ELR (cell line): ENCODE measurements at regions not wholly inside any gene's neighbourhood (a gene's known extent, or its start where the extent isn't known, plus 50 kb on each side); places are given as distances from the start of the nearest gene placed in this dataset.

ENCODE experiments used
- DNase-seq: peaks from one replicate; pipeline ENCODE4 v3.0.0-alpha.2; 2015; ENCODE audit warnings: low read depth

DNA sequence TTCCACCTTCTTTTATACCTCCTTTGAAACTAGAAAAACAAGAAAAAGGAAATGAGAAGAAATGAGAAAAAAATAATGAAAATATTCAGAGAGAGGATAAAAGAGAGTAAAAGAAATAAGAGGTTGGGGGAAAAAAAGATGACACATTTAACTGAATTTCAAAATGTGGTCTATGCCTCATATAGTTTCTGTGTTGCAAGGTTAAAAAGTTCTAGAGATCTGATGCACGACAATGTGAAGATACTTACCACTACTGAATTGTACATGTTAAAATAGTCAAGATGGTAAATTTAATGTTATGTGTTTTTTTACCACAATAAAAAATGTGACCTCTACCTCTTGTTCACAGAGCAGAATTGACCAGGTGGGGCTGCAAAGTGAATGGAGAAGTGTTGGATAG is 314.8 kb upstream of the OR4E1 start:
- no peak for DNase-seq

DNA sequence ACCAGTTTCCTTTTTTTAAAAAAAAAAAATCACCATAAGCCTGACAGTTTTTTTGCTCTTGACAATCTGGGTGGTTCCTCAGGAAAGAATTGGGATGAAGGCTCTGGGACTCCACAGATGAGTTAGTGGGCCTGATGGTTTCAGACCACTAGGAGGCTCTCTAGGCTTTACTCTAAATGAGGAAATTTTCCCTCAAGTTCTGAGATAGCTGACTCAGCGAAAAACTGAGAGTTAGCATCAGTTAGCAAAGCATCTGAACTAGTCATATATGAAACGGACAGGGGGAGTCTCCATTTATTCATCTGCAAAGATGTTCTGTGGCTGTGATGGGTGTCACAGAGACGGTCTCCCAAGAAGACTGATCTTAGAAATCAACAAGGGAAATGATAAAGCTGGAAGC is 314.3 kb upstream of the OR4E1 start:
- DNase-seq, result peak; percentile 53

DNA sequence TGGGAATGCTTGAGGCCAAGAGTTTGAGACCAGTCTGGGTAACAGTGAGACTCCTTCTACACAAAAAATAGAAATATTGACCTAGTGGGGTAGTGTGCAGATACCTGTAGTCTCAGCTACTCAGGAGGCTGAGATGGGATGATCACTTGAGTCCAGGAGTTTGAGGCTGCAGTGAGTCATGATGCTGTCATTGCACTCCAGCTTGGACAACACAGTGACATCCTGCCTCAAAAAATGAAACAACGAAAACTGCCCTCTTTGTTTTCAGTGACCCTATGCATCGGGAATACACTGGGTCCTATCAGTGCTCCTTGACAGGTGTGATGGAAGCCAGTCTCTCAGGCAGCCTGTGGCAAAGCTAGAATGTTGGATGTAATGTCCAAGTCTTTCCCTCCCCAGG is 311.5 kb upstream of the OR4E1 start:
- peak; percentile 6 for DNase-seq

DNA sequence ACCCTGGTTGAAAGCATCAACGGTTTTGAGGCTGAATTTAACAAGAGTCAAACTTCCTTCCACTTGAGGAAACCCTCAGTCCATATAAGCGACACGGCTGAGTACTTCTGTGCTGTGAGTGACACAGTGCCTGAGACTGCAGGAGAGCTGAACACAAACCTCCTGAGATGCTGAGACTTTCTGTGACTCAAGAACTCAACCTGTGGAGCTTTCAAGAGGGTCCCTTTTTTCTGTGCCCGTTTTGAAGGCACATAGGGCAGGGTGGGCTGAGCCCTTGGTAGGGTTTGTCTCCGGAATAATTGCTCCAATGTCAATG is 305.3 kb upstream of the OR4E1 start:
- no peak for DNase-seq

DNA sequence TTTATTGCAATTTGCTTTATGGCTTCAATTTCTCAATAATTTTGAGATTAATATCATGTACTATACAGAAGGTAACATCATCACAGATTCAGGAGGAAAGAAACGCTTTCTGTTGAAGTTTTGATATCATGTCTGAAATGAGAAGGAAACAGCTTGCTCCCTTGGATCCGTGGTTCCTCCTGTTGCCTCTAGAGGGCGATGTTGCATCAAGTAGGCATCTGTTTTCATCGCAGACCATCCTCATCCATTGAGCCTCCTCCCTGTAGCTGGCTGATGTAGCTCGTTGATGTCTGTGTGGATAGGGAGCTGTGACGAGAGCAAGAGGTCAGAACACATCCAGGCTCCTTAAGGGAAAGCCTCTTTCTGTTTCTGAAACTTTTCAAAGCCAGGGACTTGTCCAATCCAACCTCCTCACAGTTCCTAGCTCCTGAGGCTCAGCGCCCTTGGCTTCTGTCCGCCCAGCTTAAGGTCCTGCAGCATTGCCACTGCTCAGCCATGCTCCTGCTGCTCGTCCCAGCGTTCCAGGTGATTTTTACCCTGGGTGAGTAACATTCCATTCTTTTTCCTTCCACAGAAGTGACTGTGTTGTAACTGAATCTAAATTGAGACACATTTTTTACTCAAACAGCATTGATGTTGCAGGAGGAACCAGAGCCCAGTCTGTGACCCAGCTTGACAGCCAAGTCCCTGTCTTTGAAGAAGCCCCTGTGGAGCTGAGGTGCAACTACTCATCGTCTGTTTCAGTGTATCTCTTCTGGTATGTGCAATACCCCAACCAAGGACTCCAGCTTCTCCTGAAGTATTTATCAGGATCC is 304.8 kb upstream of the OR4E1 start:
- DNase-seq, result peak; percentile 38

DNA sequence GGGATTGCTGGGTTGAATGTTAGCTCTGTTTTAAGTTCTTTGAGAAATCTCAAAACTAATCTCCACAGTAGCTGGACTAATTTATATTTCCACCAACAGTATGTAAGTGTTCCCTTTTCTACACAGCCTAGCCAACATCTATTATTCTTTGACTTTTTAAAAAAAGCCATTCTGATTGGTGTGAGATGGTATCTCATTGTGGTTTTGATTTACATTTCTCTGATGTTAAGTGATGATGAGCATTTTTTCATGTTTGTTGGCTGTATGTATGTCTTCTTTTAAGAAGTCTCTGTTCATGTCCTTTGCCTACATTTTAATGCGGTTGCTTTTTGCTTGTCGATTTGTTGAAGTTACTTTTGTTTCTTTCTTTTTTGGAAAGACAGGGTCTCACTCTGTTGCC is 301.1 kb upstream of the OR4E1 start:
- no peak for DNase-seq

DNA sequence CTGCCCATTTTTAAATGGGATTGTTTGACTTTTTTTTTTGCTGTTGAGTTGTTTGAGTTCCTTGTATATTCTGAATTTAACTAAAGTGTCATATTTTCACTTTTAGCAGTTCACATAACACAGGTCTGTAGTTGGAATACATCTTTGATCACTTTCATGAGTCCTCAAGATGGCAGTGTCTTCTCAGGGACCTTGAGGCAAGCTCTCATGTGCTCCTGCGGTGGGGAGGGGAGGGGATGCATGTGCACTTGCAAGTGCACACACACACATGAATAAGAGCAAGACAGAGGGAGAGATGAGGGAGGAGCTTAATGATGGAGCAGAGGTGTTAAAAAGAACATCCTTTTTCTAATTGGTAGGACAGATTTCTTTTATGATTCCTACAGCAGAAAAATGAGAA is 291.4 kb upstream of the OR4E1 start:
- no peak for DNase-seq

DNA sequence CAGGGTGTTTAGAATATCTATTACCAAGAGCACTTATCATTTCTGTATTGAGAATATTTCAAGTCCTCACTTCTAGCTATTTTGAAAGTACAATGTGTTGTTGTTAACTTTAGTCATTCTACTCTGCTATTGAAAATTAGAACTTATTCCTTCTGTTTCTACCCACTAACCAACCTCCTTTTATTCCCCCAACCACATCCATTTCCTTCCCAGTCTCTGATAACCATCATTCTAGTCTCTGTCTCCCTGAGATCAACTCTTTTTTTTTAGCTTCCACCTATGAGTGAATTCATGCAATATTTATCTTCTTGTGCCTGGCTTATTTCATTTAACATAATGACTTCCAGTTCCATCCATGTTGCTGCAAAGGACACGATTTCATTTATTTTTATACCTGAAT is 290.6 kb upstream of the OR4E1 start:
- no peak for DNase-seq

DNA sequence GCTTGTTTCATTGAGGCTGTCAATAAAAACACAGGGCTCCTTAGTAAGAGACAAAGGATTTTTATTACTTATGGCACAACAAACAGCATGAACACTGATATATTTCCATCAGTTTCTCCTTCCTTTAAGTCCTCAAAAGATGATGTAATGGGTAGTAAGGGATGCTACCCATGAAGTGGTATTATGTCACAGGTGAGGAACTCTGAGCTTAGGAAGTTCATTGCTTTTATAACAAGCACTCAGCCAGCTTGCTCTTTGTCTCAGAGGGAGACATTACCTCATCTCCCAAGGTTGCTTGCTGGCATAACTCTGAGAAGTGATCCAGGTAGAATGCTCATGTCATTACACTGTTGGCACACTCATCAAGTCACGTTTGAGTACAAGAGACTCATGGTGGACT is 287.0 kb upstream of the OR4E1 start:
- DNase-seq, result no peak

DNA sequence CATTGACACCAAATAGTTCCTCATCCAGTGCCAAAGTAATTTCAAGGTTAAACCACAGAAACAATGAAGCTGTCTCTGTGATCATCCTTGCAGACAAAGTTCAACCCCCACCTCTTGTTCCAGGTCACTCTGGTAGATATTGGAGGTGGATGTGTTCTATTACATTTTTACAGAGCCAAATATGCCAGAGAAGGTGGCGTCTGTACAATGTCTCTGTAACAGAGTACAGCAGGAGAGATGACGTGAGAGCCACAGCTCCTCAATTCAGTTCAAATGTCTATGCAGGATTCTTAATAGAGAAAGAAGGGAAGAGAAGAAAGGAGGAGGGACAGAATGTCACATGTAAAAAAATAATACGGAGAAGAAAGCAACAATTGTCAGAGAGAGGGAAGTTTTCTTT is 268.3 kb upstream of the OR4E1 start:
- DNase-seq, result no peak

DNA sequence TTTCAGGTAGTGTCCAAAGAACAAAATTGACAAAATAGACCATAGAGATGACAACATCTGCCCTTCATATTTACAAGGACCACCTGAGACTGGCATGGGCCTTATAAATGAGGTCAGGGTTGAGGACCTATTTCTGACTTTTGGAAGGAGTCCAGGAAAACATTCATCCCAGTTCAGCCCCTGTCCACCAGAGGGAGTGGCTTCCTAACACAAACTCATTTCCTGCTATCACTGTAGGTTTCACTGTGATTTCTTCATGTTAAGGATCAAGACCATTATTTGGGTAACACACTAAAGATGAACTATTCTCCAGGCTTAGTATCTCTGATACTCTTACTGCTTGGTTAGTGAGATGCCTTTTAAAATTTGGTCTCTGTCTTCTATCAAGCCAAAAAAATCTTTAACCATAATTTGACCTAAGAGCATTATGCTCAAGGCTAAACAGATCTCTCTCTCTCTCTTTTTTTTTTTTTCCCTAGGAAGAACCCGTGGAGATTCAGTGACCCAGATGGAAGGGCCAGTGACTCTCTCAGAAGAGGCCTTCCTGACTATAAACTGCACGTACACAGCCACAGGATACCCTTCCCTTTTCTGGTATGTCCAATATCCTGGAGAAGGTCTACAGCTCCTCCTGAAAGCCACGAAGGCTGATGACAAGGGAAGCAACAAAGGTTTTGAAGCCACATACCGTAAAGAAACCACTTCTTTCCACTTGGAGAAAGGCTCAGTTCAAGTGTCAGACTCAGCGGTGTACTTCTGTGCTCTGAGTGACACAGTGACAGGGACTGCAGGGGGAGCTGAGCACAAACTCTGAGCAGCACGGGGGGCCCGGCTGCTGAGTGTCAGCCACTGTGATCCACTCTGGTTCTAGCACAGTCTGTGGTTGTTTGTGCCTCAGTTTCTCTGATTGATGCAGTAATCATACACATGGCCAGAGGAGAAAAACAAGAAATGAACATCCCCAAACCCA is 267.6 kb upstream of the OR4E1 start:
- DNase-seq, result peak; percentile 32

DNA sequence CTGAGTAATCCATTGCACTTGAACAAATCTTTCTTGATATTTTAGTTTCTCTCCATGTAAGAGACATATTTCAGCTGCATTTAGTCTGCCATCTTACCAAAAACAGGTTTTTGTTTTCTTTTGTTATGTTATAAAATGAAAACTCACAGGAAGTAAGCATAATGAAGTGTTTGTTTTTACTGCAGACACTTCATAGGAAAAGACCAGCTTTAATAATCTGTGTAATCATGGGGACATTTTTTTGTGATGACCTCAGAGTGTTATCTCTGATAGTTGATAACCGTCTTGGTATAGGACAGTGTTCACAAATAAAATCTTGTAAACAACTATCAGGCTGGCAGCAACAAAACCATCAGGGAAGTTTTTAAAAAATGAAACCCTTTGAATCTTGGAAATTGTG is 266.2 kb upstream of the OR4E1 start:
- no peak for DNase-seq

DNA sequence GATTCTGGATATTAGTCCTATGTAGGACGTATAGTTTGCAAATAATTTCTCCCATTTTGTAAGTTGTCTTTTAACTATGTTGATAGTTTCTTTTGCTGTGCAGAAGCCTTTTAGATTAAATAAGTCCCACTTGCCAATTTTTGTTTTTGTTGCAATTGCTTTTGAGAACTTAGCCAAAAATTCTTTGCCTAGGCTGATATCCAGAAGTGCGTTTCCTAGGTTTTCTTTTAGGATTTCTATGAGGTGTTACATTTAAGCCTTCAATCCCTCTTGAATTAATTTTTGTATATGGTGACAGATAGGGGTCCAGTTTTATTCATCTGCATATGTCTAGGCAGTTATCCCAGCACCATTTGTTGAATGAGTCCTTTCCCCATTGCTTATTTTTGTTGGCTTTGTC is 264.4 kb upstream of the OR4E1 start:
- no peak for DNase-seq

DNA sequence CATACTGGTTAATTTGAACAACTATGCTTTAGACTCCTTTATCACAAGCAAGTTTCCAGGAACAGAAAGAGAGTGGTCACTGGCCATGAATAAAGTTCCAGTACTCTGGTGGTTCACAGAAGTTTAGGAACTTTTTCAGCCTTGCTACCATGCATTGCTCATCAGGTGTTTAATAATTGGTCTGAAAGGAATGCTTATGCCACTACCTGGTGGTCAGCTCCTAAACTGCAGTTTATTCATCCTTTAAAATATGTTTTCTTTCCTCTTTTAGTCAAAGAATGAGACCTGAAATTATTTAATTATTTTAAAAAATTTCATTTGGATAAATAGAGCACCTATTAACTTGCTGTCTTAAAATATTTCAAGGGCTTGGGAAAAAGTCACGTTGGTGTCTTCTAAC is 260.1 kb upstream of the OR4E1 start:
- peak; percentile 4 for DNase-seq

DNA sequence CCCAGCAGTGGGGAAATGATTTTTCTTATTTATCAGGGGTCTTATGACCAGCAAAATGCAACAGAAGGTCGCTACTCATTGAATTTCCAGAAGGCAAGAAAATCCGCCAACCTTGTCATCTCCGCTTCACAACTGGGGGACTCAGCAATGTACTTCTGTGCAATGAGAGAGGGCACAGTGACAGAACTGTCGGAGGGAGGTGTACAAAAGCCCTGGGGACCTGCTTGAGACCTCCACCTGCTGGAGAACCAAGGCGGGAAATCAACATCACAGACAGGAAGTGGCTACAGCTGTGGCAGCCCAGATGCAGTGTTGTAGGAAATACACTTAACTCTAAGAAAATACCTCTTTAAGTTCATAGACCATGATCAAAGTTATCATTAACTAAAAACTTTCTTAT is 250.9 kb upstream of the OR4E1 start:
- DNase-seq, result no peak

DNA sequence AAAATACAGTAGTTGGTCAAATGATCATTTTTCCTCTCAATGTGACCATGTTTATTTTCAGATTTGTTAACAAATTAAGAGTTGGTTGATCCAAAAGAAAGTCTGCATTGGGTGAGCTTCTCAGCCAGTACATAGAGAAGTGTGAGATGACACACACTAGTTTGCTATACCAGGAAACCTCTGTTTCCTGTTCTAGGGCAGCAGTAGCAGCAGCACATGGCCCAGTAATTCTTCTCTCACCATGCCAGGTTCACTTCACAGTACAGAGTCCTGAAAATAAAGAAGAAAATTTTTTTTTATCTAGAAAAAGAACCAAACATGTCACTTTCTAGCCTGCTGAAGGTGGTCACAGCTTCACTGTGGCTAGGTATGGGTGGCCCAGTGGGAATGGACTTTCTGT is 250.2 kb upstream of the OR4E1 start:
- no peak for DNase-seq

DNA sequence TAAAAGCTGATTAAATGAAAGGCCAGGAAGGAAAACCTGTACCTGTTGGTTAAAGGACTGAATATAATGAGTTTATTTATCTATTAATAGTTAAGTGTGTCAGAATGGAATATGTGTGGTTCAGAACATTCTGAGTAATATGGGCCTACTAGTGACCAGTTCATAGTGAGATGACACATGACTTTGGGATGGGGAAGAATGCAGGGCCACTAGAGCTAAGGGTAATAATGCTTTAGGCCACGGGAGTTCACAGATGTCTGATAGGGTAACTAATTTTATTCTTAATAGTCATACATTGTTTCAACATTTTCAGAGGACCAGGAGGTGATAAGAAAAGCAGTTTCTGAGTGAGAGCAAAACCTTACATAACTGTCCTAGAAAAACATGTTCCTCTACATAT is 247.8 kb upstream of the OR4E1 start:
- no peak for DNase-seq

DNA sequence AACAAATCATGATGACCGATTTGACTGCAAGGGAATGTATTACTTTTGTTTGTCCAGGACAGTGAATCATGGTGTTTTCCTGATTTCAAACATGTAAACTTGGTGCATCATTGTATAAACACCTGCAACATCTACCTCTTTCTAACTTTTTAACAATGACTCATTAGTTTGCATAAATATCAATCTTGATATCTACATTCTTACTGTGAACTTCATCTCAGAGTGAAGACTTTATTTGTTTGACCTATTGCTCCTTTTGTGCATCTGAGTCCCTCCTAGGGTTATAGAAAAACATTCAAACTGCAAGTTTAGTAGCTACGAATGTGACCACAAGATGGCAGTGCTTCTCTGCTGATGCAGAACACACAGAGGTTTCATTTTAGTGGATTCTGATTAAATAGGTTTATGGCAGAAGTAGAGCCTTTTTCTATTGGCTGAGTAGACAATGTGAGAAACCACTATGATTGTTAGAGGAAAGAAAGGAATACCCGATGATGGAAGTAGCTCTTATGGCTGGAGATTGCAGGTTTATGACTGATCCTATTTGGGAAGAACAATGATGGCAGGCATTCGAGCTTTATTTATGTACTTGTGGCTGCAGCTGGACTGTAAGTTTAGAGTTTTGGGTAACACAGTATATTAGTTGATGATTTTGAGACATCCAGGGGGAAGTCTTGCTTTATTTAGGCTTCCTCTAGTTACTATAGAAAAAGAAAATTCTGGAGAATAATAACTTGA is 244.2 kb upstream of the OR4E1 start:
- DNase-seq, result peak; percentile 56

DNA sequence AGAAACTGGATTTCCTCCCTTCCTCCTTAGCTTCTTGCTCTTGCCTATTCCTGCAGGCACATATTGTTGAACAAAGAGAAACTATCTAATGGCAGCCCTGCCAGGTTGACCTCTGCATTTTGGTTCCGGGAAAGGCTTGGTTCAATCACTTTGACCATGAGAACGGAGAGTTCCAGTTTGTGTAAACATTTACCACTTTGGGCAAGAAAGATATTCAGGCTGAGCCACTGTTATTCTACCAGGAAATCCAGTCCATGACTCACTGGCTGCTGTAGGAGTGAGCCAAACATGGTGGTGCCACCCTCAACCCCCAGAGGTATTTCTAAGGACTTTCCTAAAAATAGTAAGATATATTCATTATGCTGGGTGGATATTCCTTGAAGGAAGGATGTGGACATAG is 242.2 kb upstream of the OR4E1 start:
- no peak for DNase-seq

DNA sequence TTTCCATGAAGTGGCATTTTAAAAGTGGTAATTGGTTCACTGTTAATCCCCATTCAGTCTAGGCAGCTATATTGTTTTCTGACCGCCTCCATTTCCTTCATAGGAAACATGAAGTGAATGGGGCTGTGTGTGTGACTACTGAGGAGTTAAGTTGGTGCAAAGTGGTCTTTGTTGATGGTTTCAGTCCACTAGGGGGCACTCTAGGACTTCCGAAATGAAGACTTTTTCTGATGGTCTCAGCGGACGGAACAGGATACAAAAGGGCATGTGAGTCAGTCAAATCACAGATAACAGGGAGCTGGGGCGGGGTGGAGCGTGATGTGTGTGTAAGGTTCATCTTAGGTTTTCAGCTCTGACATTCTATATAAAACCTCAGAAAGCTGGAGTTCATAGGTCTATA is 240.1 kb upstream of the OR4E1 start:
- DNase-seq, result peak; percentile 70

DNA sequence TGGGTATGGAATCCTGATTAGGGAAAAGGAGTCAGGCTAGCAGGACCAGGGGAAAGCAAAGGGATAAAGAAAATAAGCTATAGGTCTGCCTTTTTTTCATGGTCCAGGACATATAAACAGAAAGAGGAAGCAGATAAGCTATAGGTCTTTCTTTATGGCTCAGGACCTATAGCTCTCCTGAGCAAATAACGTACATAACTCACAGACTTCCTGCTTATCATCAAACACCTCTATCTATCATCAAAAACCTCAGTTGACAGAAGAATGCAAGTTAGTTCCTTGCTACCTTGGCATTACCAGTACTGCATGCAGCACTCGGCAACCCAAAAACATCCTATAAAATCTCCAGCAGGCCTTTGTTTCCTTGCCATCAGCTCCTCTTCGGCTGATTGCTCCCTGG is 238.7 kb upstream of the OR4E1 start:
- no peak for DNase-seq

DNA sequence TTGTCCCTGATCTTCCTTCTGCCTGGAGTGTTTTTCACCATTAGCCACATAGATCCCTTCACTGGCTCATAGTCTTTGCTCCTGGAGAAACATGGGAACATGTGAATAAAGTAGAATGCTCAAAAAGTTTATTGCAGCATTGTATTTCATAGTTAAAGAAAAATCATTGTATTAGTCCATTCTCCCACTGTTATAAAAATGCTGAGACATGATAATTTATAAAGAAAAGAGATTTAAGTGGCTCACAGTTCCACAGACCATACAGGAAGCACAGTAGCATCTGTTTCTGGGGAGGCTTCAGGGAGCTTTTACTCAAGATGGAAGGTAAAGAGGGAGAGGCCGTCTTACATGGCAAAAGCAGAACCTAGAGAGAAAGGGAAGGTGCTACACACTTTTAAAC is 238.3 kb upstream of the OR4E1 start:
- DNase-seq, result no peak

DNA sequence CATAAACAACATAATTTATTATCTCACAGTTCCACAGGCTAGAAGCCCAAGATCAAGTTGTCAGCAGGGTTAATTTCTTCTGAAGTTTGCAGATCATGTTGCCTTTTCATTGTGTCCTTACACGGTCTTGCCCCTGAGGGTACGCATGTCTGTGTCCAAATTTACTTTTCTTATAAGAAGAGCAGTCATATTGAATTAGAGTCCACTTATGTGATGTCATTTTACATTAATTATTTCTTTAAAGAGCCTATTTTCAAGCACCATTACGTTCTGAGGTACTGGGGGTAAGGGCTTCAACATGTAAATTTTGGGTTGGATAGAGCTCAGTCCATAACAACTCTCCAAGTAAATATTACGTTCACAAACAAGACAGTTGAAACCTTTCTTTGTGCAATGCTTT is 236.6 kb upstream of the OR4E1 start:
- DNase-seq, result no peak
